ENCODE measurements at regions not wholly inside any gene's neighbourhood (a gene's known extent, or its start where the extent isn't known, plus 50 kb on each side); places are given as distances from the start of the nearest gene placed in this dataset.

- no peak for DNase-seq (ENCODE audit: low spot score)
- TF ChIP-seq CTCF (IDR thresholded peaks at IDR 0.05; ENCODE audit: extremely low read depth, insufficient read depth, missing control alignments): no peak
- in situ Hi-C loops (cut with MboI; ENCODE audit: low pct_unique_long_range_greater_than_20kb, low sequenced_read_pairs, unreplicated experiment): no loop called here
Measured at GRCh38 chr10:130997267-130998045, 314.1 kb downstream of the TCERG1L start.

GRCh38 chr10:130998046-130998435 lies 313.5 kb downstream of the TCERG1L start:
- TF ChIP-seq CTCF (IDR thresholded peaks at IDR 0.05; ENCODE audit: extremely low read depth, insufficient read depth, missing control alignments): no peak
- in situ Hi-C loops (cut with MboI; ENCODE audit: low pct_unique_long_range_greater_than_20kb, low sequenced_read_pairs, unreplicated experiment): no loop called here
- DNase-seq (ENCODE audit: low spot score): no peak

GRCh38 chr10:130998642-130999041 lies 312.9 kb downstream of the TCERG1L start:
- TF ChIP-seq CTCF (IDR thresholded peaks at IDR 0.05; ENCODE audit: extremely low read depth, insufficient read depth, missing control alignments): no peak
- DNase-seq (ENCODE audit: low spot score): no peak
- in situ Hi-C loops (cut with MboI; ENCODE audit: low pct_unique_long_range_greater_than_20kb, low sequenced_read_pairs, unreplicated experiment): no loop called here

GRCh38 chr10:130999376-131000202 lies 311.9 kb downstream of the TCERG1L start:
- TF ChIP-seq CTCF (IDR thresholded peaks at IDR 0.05; ENCODE audit: extremely low read depth, insufficient read depth, missing control alignments): no peak
- no peak for DNase-seq (ENCODE audit: low spot score)
- in situ Hi-C loops (cut with MboI; ENCODE audit: low pct_unique_long_range_greater_than_20kb, low sequenced_read_pairs, unreplicated experiment): no loop called here

- TF ChIP-seq CTCF (IDR thresholded peaks at IDR 0.05; ENCODE audit: extremely low read depth, insufficient read depth, missing control alignments): no peak
- DNase-seq (ENCODE audit: low spot score): no peak
- in situ Hi-C loops (cut with MboI; ENCODE audit: low pct_unique_long_range_greater_than_20kb, low sequenced_read_pairs, unreplicated experiment): no loop called here
Measured at GRCh38 chr10:131000244-131000643, 311.3 kb downstream of the TCERG1L start.

- in situ Hi-C loops (cut with MboI; ENCODE audit: low pct_unique_long_range_greater_than_20kb, low sequenced_read_pairs, unreplicated experiment): no loop called here
- DNase-seq (ENCODE audit: low spot score): no peak
- no peak for TF ChIP-seq CTCF (IDR thresholded peaks at IDR 0.05; ENCODE audit: extremely low read depth, insufficient read depth, missing control alignments)
Measured at GRCh38 chr10:131000743-131001142, 310.8 kb downstream of the TCERG1L start.
